ENCODE measurements at regions not wholly inside any gene's neighbourhood (a gene's known extent, or its start where the extent isn't known, plus 50 kb on each side); places are given as distances from the start of the nearest gene placed in this dataset.

- no peaks in the 10 kb centered on the region for H3K4me1 ChIP-seq
- no peaks in the 10 kb centered on the region for H3K36me3 ChIP-seq
- H3K9me3 ChIP-seq: no peaks in the 10 kb centered on the region
- no peak for DNase-seq
- TF ChIP-seq CTCF (IDR thresholded peaks at IDR 0.05; ENCODE audit: low read depth, low read length): no peak
- no peaks in the 10 kb centered on the region for H3K27me3 ChIP-seq
- no peak overlapping the region for H3K4me3 ChIP-seq (ENCODE audit: low read depth, low read length)
Observed at GRCh38 chr13:50450279-50450678, 393.2 kb downstream of the DLEU7 start.

GRCh38 chr13:50451609-50452008 is 391.9 kb downstream of the DLEU7 start:
- Histone ChIP-seq H3K27me3 (no peaks in the 10 kb centered on the region), H3K36me3 (no peaks in the 10 kb centered on the region), H3K9me3 (no peaks in the 10 kb centered on the region), H3K4me3 (ENCODE audit: low read depth, low read length) (no peak overlapping the region), H3K4me1 (no peaks in the 10 kb centered on the region)
- TF ChIP-seq CTCF (IDR thresholded peaks at IDR 0.05; ENCODE audit: low read depth, low read length): no peak
- no peak for DNase-seq

- Histone ChIP-seq H3K4me1 (no peaks in the 10 kb centered on the region), H3K36me3 (no peaks in the 10 kb centered on the region), H3K27me3 (no peaks in the 10 kb centered on the region), H3K4me3 (ENCODE audit: low read depth, low read length) (no peak overlapping the region), H3K9me3 (no peaks in the 10 kb centered on the region)
- DNase-seq: no peak
- TF ChIP-seq CTCF (IDR thresholded peaks at IDR 0.05; ENCODE audit: low read depth, low read length): no peak
Observed at GRCh38 chr13:50452028-50452427, 391.5 kb downstream of the DLEU7 start.

GRCh38 chr13:50452756-50453155 is 390.7 kb downstream of the DLEU7 start:
- no peak for TF ChIP-seq CTCF (IDR thresholded peaks at IDR 0.05; ENCODE audit: low read depth, low read length)
- no peaks in the 10 kb centered on the region for H3K36me3 ChIP-seq
- H3K27me3 ChIP-seq: no peaks in the 10 kb centered on the region
- no peaks in the 10 kb centered on the region for H3K4me1 ChIP-seq
- DNase-seq: no peak
- no peak overlapping the region for H3K4me3 ChIP-seq (ENCODE audit: low read depth, low read length)
- H3K9me3 ChIP-seq: no peaks in the 10 kb centered on the region

- Histone ChIP-seq H3K36me3 (no peaks in the 10 kb centered on the region), H3K27me3 (no peaks in the 10 kb centered on the region), H3K9me3 (no peaks in the 10 kb centered on the region), H3K4me1 (no peaks in the 10 kb centered on the region), H3K4me3 (ENCODE audit: low read depth, low read length) (no peak overlapping the region)
- no peak for TF ChIP-seq CTCF (IDR thresholded peaks at IDR 0.05; ENCODE audit: low read depth, low read length)
- no peak for DNase-seq
Observed at GRCh38 chr13:50453188-50453587, 390.3 kb downstream of the DLEU7 start.

GRCh38 chr13:50456111-50456510 is 387.4 kb downstream of the DLEU7 start:
- no peaks in the 10 kb centered on the region for H3K4me1 ChIP-seq
- DNase-seq: no peak

More at GRCh38 chr13:50456111-50456510, 387.4 kb downstream of the DLEU7 start:
- no peaks in the 10 kb centered on the region for H3K27me3 ChIP-seq
- no peak overlapping the region for H3K4me3 ChIP-seq (ENCODE audit: low read depth, low read length)
- no peaks in the 10 kb centered on the region for H3K9me3 ChIP-seq
- no peak for TF ChIP-seq CTCF (IDR thresholded peaks at IDR 0.05; ENCODE audit: low read depth, low read length)
- no peaks in the 10 kb centered on the region for H3K36me3 ChIP-seq
